Epithelial cell of esophagus (primary cell): ENCODE measurements at regions not wholly inside any gene's neighbourhood (a gene's known extent, or its start where the extent isn't known, plus 50 kb on each side); places are given as distances from the start of the nearest gene placed in this dataset.
A peak's percentile ranks its signal among the peaks of the same experiment; 100 is the strongest.

Source experiments
- DNase-seq: peaks from one replicate; pipeline ENCODE4 v3.0.0; 2010; ENCODE audit warnings: low read depth
- H3K4me3 ChIP-seq: 2 replicates; pipeline ENCODE4 v1.5.1; 2011; ENCODE audit warnings: mild to moderate bottlenecking, low read length, control low read depth
- CTCF ChIP-seq: IDR thresholded peaks from 2 replicates; pipeline ENCODE4 v1.5.1; 2011; ENCODE audit warnings: low read depth, mild to moderate bottlenecking, low read length, control low read depth, inconsistent platforms; ENCODE audit not compliant: insufficient read depth; ENCODE audit errors: missing control alignments

GRCh38 chr16:82329504-82330192, 159.6 kb upstream of the MPHOSPH6 start:
- no peak overlapping the region for H3K4me3 ChIP-seq
- no peak for DNase-seq
- TF ChIP-seq CTCF: no peak

- DNase-seq: no peak
- TF ChIP-seq CTCF: no peak
- H3K4me3 ChIP-seq: no peak overlapping the region
Observed at GRCh38 chr16:82328881-82329469, 159.0 kb upstream of the MPHOSPH6 start.

- H3K4me3 ChIP-seq: no peak overlapping the region
- no peak for TF ChIP-seq CTCF
- DNase-seq: no peak
Observed at GRCh38 chr16:82323171-82323570, 153.1 kb upstream of the MPHOSPH6 start.

DNA sequence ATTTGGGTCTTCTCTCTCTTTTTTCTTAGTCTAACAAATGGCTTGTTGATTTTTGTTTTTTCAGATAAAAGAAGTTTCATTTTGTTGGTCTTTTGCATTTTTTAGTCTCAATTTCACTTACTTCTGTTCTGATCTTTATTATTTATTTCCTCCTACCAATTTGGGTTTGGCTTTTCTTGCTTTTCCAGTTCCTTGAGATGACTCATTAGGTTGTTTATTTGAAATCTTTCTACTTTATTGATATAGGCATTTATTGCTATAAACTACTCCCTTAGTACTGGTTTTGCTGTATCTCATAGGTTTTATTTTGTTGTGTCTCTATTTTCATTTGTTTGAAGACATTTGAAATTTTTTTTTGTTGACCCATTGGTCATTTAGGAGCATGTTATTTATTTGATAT, 152.2 kb upstream of the MPHOSPH6 start:
- peak; percentile 27 for DNase-seq
- TF ChIP-seq CTCF: no peak
- no peak overlapping the region for H3K4me3 ChIP-seq

DNA sequence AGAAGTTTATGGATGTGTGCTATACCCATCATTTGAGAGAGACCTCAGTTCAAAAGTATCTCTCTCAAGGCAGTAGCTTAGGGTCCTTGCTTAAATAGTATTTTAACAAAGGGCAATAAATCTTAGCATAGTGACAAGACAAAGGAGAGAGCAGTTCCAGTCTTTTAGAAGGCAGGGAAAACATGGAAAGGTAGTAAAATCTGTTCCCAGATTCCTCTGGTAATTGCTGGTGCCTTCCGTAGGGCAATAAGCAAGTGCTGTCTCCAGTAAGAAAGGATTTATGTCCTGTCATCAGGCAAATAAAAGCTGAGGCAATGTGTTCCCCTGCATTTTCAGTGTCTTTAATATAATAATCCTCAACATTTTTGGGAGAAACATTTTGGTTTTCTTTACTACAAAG, 149.0 kb upstream of the MPHOSPH6 start:
- DNase-seq: no peak
- no peak for TF ChIP-seq CTCF
- H3K4me3 ChIP-seq: no peak overlapping the region

GRCh38 chr16:82317411-82318167, 147.6 kb upstream of the MPHOSPH6 start:
- H3K4me3 ChIP-seq: no peak overlapping the region
- DNase-seq: no peak
- TF ChIP-seq CTCF: no peak
